GM21576 (cell line): ENCODE measurements at regions not wholly inside any gene's neighbourhood (a gene's known extent, or its start where the extent isn't known, plus 50 kb on each side); places are given as distances from the start of the nearest gene placed in this dataset.

Experiments used
- ATAC-seq: cut with Tn5 transposase; IDR thresholded peaks from one replicate; pipeline ENCODE4 v1.9.1; 2021; ENCODE audit warnings: mild to moderate bottlenecking, moderate library complexity; ENCODE audit not compliant: unreplicated experiment

- ATAC-seq: no peak
These were observed 1697.1 kb downstream of the MAT2B start for GRCh38 chr5:165202519-165202910.

- ATAC-seq: no peak
These were observed 1703.8 kb downstream of the MAT2B start for GRCh38 chr5:165209101-165209727.

- no peak for ATAC-seq
These were observed 1719.1 kb downstream of the MAT2B start for GRCh38 chr5:165224366-165225045.

GRCh38 chr5:165227515-165227914, 1722.1 kb downstream of the MAT2B start:
- ATAC-seq: no peak

GRCh38 chr5:165228184-165228583, 1722.8 kb downstream of the MAT2B start:
- ATAC-seq: no peak

GRCh38 chr5:165231821-165232508, 1726.5 kb downstream of the MAT2B start:
- no peak for ATAC-seq

- ATAC-seq: no peak
These were observed 1727.2 kb downstream of the MAT2B start for GRCh38 chr5:165232509-165233028.

- ATAC-seq: no peak
These were observed 1736.4 kb downstream of the MAT2B start for GRCh38 chr5:165241811-165242210.

GRCh38 chr5:165242646-165243045, 1737.2 kb downstream of the MAT2B start:
- ATAC-seq: no peak

- no peak for ATAC-seq
These were observed 1739.0 kb downstream of the MAT2B start for GRCh38 chr5:165244407-165244806.

GRCh38 chr5:165258197-165258771, 1752.9 kb downstream of the MAT2B start:
- ATAC-seq: no peak

- ATAC-seq: no peak
These were observed 1755.0 kb downstream of the MAT2B start for GRCh38 chr5:165260426-165260825.

- ATAC-seq: no peak
These were observed 1758.1 kb downstream of the MAT2B start for GRCh38 chr5:165263536-165263935.

- no peak for ATAC-seq
These were observed 1761.5 kb downstream of the MAT2B start for GRCh38 chr5:165266939-165267338.

- ATAC-seq: no peak
These were observed 1767.0 kb downstream of the MAT2B start for GRCh38 chr5:165272436-165272835.

- ATAC-seq: no peak
These were observed 1772.2 kb downstream of the MAT2B start for GRCh38 chr5:165277661-165278060.

GRCh38 chr5:165282491-165282890, 1777.1 kb downstream of the MAT2B start:
- no peak for ATAC-seq

- no peak for ATAC-seq
These were observed 1781.3 kb downstream of the MAT2B start for GRCh38 chr5:165286692-165287091.

GRCh38 chr5:165290535-165290934, 1785.1 kb downstream of the MAT2B start:
- ATAC-seq: no peak

- no peak for ATAC-seq
These were observed 1791.1 kb downstream of the MAT2B start for GRCh38 chr5:165296401-165297130.
